ENCODE measurements at regions not wholly inside any gene's neighbourhood (a gene's known extent, or its start where the extent isn't known, plus 50 kb on each side); places are given as distances from the start of the nearest gene placed in this dataset.

DNA sequence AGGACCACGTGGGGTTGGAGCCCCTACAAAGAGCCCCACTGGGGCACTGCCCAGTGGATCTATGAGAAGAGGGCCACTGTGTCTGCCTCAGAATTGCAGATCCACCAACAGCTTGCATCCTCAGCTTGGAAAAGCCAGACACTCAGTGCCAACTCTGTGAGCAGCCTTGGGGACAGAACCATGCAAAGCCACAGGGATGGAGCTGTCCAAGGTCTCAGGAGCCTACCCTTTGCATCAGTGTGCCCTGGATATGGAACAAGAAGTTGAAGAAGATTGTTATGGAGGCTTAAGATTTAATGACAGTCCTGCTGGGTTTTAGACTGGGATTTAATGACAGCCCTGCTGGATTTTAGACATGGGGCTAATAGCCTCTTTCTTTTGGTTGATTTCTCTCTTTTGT, 1670.9 kb downstream of the PLA2G4A start:
- peaks cover 20% of the 10 kb centered on the region for H3K9me3 ChIP-seq (replicated peaks)
- TF ChIP-seq, protein P1, sequence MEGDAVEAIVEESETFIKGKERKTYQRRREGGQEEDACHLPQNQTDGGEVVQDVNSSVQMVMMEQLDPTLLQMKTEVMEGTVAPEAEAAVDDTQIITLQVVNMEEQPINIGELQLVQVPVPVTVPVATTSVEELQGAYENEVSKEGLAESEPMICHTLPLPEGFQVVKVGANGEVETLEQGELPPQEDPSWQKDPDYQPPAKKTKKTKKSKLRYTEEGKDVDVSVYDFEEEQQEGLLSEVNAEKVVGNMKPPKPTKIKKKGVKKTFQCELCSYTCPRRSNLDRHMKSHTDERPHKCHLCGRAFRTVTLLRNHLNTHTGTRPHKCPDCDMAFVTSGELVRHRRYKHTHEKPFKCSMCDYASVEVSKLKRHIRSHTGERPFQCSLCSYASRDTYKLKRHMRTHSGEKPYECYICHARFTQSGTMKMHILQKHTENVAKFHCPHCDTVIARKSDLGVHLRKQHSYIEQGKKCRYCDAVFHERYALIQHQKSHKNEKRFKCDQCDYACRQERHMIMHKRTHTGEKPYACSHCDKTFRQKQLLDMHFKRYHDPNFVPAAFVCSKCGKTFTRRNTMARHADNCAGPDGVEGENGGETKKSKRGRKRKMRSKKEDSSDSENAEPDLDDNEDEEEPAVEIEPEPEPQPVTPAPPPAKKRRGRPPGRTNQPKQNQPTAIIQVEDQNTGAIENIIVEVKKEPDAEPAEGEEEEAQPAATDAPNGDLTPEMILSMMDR (IDR thresholded peaks at IDR 0.05; ENCODE audit: borderline replicate concordance): no peak
- no peak overlapping the region for H3K4me3 ChIP-seq
- no peaks in the 10 kb centered on the region for H3K36me3 ChIP-seq
- DNase-seq: no peak
- intact Hi-C loops (cut with micrococcal nuclease): no loop called here
- H3K27ac ChIP-seq (replicated peaks): no peak overlapping the region
- H3K4me1 ChIP-seq: no peaks in the 10 kb centered on the region
- H3K27me3 ChIP-seq (ENCODE audit: low read depth): no peaks in the 10 kb centered on the region

DNA sequence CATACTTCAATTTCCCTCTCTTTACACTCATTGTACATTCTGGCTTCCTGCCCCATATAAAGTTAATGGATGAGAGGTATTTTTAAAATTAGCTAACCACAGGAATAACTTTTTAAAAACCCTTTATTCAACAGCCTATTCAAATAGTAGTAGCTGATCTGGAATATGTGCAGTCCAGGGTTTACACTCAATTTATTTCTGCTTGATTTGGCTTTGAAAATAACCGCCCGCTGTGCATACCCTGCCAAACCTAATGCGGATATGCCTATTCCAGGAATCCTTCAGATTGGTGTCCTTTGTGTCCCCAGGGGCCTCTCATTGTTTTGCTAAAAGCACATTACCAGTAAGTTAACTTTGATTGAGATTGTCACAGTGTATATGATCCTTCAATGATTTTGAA, 1686.2 kb downstream of the PLA2G4A start:
- TF ChIP-seq, protein P1 (IDR thresholded peaks at IDR 0.05; ENCODE audit: borderline replicate concordance): no peak

DNA sequence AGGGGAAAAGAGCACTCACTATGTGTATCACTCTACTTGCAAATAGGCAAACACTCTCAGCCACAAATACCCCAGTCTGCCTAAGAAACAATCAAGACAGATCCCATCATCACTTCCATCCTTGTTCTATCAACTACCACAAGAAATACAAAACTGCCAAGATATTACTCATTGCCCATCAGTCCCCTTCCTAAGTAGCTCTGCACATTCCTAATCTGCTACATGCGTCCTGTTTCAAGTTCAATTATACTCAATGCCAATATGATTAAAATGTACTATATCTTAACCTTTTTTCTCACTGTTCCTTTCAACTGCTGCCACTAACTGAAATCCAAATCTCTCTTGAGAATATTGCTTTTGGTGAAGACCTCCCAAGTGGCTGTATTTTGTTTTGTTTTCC, 1688.4 kb downstream of the PLA2G4A start:
- Histone ChIP-seq H3K4me3 (no peak overlapping the region), H3K27me3 (ENCODE audit: low read depth) (no peaks in the 10 kb centered on the region), H3K36me3 (no peaks in the 10 kb centered on the region), H3K27ac (replicated peaks) (no peak overlapping the region), H3K9me3 (replicated peaks) (no peaks in the 10 kb centered on the region), H3K4me1 (no peaks in the 10 kb centered on the region)
- TF ChIP-seq, protein P1 (IDR thresholded peaks at IDR 0.05; ENCODE audit: borderline replicate concordance): no peak
- intact Hi-C loops (cut with micrococcal nuclease): no loop called here
- no peak for DNase-seq

More for the DNA sequence above, 1686.2 kb downstream of the PLA2G4A start:
- H3K36me3 ChIP-seq: no peaks in the 10 kb centered on the region
- no peaks in the 10 kb centered on the region for H3K9me3 ChIP-seq (replicated peaks)
- no peaks in the 10 kb centered on the region for H3K4me1 ChIP-seq
- no peaks in the 10 kb centered on the region for H3K27me3 ChIP-seq (ENCODE audit: low read depth)
- DNase-seq: no peak
- H3K4me3 ChIP-seq: no peak overlapping the region
- intact Hi-C loops (cut with micrococcal nuclease): no loop called here
- H3K27ac ChIP-seq (replicated peaks): no peak overlapping the region

DNA sequence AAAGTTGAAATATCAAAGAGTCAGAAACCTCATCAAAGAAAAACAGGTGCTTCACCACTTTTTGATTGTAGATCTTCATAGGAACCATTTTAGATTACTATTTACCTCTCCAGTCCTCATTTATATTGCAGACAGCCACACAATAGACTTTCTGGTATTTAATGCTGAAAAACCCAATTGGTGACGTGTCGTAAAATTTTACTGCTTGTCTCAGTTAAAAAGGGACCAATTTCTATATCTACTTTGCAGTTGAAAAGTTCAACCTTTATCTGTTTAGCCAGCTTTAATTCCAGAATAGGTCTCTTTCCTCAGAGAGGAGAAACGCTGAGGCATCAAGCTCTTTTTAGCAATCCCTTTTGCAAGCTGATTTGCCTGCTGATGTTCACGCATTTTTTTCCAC, 1722.4 kb downstream of the PLA2G4A start:
- no peaks in the 10 kb centered on the region for H3K9me3 ChIP-seq (replicated peaks)
- TF ChIP-seq, protein P1 (IDR thresholded peaks at IDR 0.05; ENCODE audit: borderline replicate concordance): no peak
- intact Hi-C loops (cut with micrococcal nuclease): no loop called here

DNA sequence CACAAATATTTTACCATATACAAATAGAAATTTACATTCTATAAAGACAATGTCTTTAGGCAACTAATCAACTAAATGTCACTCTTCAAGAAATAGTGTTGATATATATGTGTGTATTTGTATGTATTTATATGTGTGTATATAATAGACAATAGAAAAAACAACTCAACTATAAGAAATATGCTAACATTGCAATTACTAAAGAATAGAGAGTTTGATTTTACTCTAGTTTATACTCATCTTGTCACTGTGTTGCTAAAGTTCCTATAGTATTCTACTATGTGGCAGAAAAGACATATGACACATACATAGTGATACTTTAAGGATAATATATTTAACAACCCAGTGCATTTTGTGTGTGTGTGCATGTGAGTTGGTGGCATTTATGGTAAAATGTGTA, 1728.3 kb downstream of the PLA2G4A start:
- no peaks in the 10 kb centered on the region for H3K9me3 ChIP-seq (replicated peaks)
- no peaks in the 10 kb centered on the region for H3K4me1 ChIP-seq
- no peak overlapping the region for H3K27ac ChIP-seq (replicated peaks)
- H3K36me3 ChIP-seq: no peaks in the 10 kb centered on the region
- no peaks in the 10 kb centered on the region for H3K27me3 ChIP-seq (ENCODE audit: low read depth)
- intact Hi-C loops (cut with micrococcal nuclease): no loop called here
- DNase-seq: no peak
- no peak overlapping the region for H3K4me3 ChIP-seq
- TF ChIP-seq, protein P1 (IDR thresholded peaks at IDR 0.05; ENCODE audit: borderline replicate concordance): no peak

More for the DNA sequence above, 1722.4 kb downstream of the PLA2G4A start:
- DNase-seq: no peak
- H3K27ac ChIP-seq (replicated peaks): no peak overlapping the region
- no peaks in the 10 kb centered on the region for H3K27me3 ChIP-seq (ENCODE audit: low read depth)
- no peaks in the 10 kb centered on the region for H3K36me3 ChIP-seq
- H3K4me3 ChIP-seq: no peak overlapping the region
- no peaks in the 10 kb centered on the region for H3K4me1 ChIP-seq
